Spleen (tissue), 7 donors: ENCODE measurements at regions not wholly inside any gene's neighbourhood (a gene's known extent, or its start where the extent isn't known, plus 50 kb on each side); places are given as distances from the start of the nearest gene placed in this dataset.

Source experiments
- POLR2AphosphoS5 ChIP-seq, 3 donors: sonication (generic); formaldehyde crosslinking; IDR thresholded peaks; one replicate each; pipeline ENCODE4 v1.5.1; 2017; ENCODE audit warnings: antibody characterized with exemption in 3 of 3
- TF ChIP-seq, protein P1 (sequence below), 11 experiments: fragments of 200-600 bp in 7 of 11; fragments of 450-650 bp in 4 of 11; sonication (generic) in 4 of 11; IDR thresholded peaks in 8 of 11; conservative IDR thresholded peaks in 3 of 11; 1 replicate in 7 of 11; 2 replicates in 4 of 11; pipeline versions ENCODE4 v1.4.0 to v1.8.0; 2016 to 2021; ENCODE audit warnings: antibody characterized with exemption in 11 of 11, inconsistent platforms in 4 of 11, mild to moderate bottlenecking in 1 of 11
- donor health status: DM: no; HTN: no; CAD: no; lungs with moderate emphysema.
- donor health status: DM: no; HTN: no; CAD: no.
- donor health status: DM: no; HTN: no; CAD: no.

DNA sequence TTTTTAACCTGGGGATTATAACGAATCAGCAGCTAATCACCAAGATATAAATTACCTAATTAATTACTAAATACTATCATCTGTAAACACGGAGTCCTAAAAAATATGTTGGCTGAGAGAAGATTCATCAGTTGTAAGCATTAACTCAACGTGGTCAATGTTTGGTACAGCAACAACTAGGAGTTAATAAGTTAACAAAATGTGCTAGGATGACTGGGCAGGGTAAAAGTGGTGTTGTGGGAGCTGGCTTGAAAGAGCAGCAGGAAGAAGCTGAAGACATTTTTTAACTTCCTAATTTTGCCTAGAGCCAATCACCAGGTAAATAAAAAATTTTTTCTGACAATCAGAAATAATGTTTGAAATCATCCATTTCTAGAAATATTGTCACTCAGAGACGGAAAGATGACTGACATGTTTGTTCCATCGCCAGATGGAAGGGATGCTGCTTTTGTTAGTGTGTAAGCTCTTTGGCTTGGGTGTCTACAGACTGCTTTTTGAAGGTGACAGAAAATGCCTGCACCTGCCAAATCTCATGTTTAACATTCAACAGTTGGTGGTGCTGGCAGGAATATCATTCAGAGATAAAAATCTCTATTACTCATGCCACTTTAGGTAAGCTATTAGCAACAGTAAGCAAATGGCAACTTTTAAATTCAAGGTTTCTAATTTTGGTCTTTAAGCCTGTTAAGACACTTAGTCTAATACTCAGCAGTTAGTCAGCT lies 1126.9 kb downstream of the STPG2 start:
- TF ChIP-seq, protein P1, sequence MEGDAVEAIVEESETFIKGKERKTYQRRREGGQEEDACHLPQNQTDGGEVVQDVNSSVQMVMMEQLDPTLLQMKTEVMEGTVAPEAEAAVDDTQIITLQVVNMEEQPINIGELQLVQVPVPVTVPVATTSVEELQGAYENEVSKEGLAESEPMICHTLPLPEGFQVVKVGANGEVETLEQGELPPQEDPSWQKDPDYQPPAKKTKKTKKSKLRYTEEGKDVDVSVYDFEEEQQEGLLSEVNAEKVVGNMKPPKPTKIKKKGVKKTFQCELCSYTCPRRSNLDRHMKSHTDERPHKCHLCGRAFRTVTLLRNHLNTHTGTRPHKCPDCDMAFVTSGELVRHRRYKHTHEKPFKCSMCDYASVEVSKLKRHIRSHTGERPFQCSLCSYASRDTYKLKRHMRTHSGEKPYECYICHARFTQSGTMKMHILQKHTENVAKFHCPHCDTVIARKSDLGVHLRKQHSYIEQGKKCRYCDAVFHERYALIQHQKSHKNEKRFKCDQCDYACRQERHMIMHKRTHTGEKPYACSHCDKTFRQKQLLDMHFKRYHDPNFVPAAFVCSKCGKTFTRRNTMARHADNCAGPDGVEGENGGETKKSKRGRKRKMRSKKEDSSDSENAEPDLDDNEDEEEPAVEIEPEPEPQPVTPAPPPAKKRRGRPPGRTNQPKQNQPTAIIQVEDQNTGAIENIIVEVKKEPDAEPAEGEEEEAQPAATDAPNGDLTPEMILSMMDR (IDR thresholded peaks at IDR 0.05 in 8 of 11, conservative IDR thresholded peaks at IDR 0.05 in 3 of 11), result no peak
- no peak for TF ChIP-seq POLR2AphosphoS5 (IDR thresholded peaks at IDR 0.05)
